Loucy (cell line): ENCODE measurements at regions not wholly inside any gene's neighbourhood (a gene's known extent, or its start where the extent isn't known, plus 50 kb on each side); places are given as distances from the start of the nearest gene placed in this dataset.

Experiments
- H2AFZ ChIP-seq: fragments of 200-600 bp; sonication (generic); 2 replicates; pipeline ENCODE4 v1.6.0; 2016; ENCODE audit warnings: antibody characterized with exemption, mild to moderate bottlenecking, low read length, moderate library complexity
- H3F3A ChIP-seq: fragments of 200-600 bp; 2 replicates; pipeline ENCODE4 v1.6.0; 2016; ENCODE audit warnings: antibody characterized with exemption, low read depth, mild to moderate bottlenecking
- H3K27me3 ChIP-seq: fragments of 200-600 bp; sonication (generic); 2 replicates; pipeline ENCODE4 v1.6.1; 2014; ENCODE audit warnings: low read length, mild to moderate bottlenecking; ENCODE audit not compliant: insufficient read depth, poor library complexity, severe bottlenecking
- H3K36me3 ChIP-seq: fragments of 200-600 bp; sonication (generic); 2 replicates; pipeline ENCODE4 v1.6.1; 2016; ENCODE audit warnings: low read length; ENCODE audit not compliant: insufficient read depth
- H3K4me1 ChIP-seq: fragments of 200-600 bp; sonication (generic); 2 replicates; pipeline ENCODE4 v1.5.1; 2014; ENCODE audit warnings: low read length, mild to moderate bottlenecking; ENCODE audit not compliant: insufficient read depth, poor library complexity, severe bottlenecking
- H3K4me2 ChIP-seq: fragments of 200-600 bp; sonication (generic); 2 replicates; pipeline ENCODE4 v1.6.0; 2014; ENCODE audit warnings: antibody characterized with exemption, low read length, low read depth, mild to moderate bottlenecking; ENCODE audit not compliant: poor library complexity, severe bottlenecking
- H3K4me3 ChIP-seq: fragments of 200-600 bp; sonication (generic); 2 replicates; pipeline ENCODE4 v1.5.1; 2014; ENCODE audit warnings: low read length, mild to moderate bottlenecking, mixed read lengths; ENCODE audit not compliant: poor library complexity, severe bottlenecking
- H3K79me2 ChIP-seq: fragments of 200-600 bp; sonication (generic); 2 replicates; pipeline ENCODE4 v1.6.1; 2014; ENCODE audit warnings: low read length; ENCODE audit not compliant: insufficient read depth
- H3K9ac ChIP-seq: fragments of 200-600 bp; sonication (generic); 2 replicates; pipeline ENCODE4 v1.6.0; 2014; ENCODE audit warnings: mild to moderate bottlenecking, low read depth, low read length, moderate library complexity; ENCODE audit not compliant: poor library complexity, severe bottlenecking
- H3K9me2 ChIP-seq: fragments of 200-600 bp; sonication (generic); replicated peaks from 2 replicates; pipeline ENCODE4 v1.6.1; 2016; ENCODE audit warnings: low read depth, low read length, mixed read lengths
- H3K9me3 ChIP-seq: fragments of 200-600 bp; sonication (generic); 2 replicates; pipeline ENCODE4 v1.6.1; 2014; ENCODE audit warnings: mild to moderate bottlenecking, antibody characterized with exemption, low read length, low read depth; ENCODE audit not compliant: insufficient read depth
- H4K20me1 ChIP-seq: fragments of 200-600 bp; sonication (generic); 2 replicates; pipeline ENCODE4 v1.6.0; 2014; ENCODE audit warnings: antibody characterized with exemption, low read length, mild to moderate bottlenecking; ENCODE audit not compliant: insufficient read depth, poor library complexity, severe bottlenecking
- EZH2phosphoT487 ChIP-seq: fragments of 200-600 bp; IDR thresholded peaks from 2 replicates; pipeline ENCODE4 v1.6.1; 2018; ENCODE audit warnings: antibody characterized with exemption, mild to moderate bottlenecking, moderate library complexity, borderline replicate concordance
- TF ChIP-seq, protein P1 (sequence below): fragments of 200-600 bp; sonication (generic); conservative IDR thresholded peaks from 2 replicates; pipeline ENCODE4 v1.5.1; 2014; ENCODE audit warnings: mild to moderate bottlenecking, antibody characterized with exemption, low read length

DNA sequence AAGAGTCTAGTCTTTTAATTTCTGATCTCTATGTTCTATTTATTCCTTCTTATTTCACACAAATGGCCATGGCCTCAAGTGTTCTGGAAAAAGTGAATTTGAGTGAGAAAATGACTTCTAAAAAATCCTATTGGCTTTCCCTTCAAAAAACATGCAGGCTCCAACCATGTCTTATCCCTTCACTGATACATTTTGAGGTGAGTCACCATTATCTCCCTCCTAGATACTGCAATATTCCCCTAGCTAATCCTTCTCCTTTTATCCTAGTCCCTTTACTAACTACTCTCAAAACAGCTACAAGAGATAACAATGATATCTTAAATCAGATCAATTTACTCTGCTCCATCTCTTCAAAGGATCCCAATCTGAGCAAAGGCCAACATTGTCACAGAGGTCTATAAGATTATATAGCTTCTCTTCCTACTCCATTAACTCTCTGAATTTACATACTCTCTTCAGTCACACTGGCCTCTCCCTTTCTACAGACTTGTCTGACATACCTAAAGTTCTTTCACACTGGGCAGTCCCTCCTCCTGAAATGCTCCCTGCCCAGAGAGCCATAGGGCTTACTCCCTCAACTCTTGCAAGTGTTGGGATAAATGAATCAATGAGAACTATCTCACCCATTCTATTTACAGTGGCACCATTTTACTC is 129.2 kb downstream of the TENT5A start:
- no peaks in the 10 kb centered on the region for H3K9me3 ChIP-seq
- no peak overlapping the region for H3K4me2 ChIP-seq
- H3K27me3 ChIP-seq, result no peaks in the 10 kb centered on the region
- H3K4me3 ChIP-seq, result no peak overlapping the region
- no peaks in the 10 kb centered on the region for H3K4me1 ChIP-seq
- no peaks in the 10 kb centered on the region for H3K36me3 ChIP-seq
- no peak overlapping the region for H2AFZ ChIP-seq
- H3K79me2 ChIP-seq, result no peaks in the 10 kb centered on the region
- no peak for TF ChIP-seq EZH2phosphoT487
- TF ChIP-seq, protein P1, sequence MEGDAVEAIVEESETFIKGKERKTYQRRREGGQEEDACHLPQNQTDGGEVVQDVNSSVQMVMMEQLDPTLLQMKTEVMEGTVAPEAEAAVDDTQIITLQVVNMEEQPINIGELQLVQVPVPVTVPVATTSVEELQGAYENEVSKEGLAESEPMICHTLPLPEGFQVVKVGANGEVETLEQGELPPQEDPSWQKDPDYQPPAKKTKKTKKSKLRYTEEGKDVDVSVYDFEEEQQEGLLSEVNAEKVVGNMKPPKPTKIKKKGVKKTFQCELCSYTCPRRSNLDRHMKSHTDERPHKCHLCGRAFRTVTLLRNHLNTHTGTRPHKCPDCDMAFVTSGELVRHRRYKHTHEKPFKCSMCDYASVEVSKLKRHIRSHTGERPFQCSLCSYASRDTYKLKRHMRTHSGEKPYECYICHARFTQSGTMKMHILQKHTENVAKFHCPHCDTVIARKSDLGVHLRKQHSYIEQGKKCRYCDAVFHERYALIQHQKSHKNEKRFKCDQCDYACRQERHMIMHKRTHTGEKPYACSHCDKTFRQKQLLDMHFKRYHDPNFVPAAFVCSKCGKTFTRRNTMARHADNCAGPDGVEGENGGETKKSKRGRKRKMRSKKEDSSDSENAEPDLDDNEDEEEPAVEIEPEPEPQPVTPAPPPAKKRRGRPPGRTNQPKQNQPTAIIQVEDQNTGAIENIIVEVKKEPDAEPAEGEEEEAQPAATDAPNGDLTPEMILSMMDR, result no peak
- no peaks in the 10 kb centered on the region for H3F3A ChIP-seq
- H3K9ac ChIP-seq, result no peak overlapping the region
- H4K20me1 ChIP-seq, result no peaks in the 10 kb centered on the region
- no peaks in the 10 kb centered on the region for H3K9me2 ChIP-seq

DNA sequence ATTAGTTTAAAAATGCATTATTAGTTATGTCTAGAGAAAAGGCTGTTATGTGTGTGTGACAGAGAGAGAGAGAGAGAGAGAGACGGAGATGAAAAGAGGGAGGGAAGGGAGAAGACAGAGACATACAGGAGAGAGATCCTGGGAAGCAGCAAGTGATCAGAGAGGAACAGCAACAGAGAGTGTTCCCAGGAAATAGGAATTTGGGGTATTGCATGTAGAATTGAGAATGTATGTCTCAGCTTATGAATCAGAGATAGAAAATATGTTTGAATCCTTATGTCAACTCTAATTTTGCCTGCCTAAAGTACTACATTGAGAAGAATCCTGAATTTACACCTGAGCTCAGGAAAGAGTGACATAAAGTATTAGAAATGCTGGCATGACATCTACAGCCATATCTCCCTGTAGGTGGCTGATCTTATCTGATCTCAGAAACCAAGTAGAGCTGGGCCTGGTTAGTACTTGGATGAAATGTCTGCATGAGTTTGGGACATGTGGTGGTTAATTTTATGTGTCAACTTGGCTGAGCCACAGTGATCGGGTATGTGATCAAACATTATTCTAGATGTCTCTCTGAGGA is 130.6 kb downstream of the TENT5A start:
- H3K4me2 ChIP-seq, result no peak overlapping the region
- no peaks in the 10 kb centered on the region for H3K27me3 ChIP-seq
- no peaks in the 10 kb centered on the region for H3K9me3 ChIP-seq
- no peaks in the 10 kb centered on the region for H3K36me3 ChIP-seq
- no peaks in the 10 kb centered on the region for H3K4me1 ChIP-seq
- H3F3A ChIP-seq, result no peaks in the 10 kb centered on the region
- H3K4me3 ChIP-seq, result no peak overlapping the region
- H3K9me2 ChIP-seq, result no peaks in the 10 kb centered on the region
- TF ChIP-seq, protein P1, result no peak
- TF ChIP-seq EZH2phosphoT487, result no peak
- H4K20me1 ChIP-seq, result no peaks in the 10 kb centered on the region
- no peak overlapping the region for H3K9ac ChIP-seq
- H2AFZ ChIP-seq, result no peak overlapping the region
- H3K79me2 ChIP-seq, result no peaks in the 10 kb centered on the region

DNA sequence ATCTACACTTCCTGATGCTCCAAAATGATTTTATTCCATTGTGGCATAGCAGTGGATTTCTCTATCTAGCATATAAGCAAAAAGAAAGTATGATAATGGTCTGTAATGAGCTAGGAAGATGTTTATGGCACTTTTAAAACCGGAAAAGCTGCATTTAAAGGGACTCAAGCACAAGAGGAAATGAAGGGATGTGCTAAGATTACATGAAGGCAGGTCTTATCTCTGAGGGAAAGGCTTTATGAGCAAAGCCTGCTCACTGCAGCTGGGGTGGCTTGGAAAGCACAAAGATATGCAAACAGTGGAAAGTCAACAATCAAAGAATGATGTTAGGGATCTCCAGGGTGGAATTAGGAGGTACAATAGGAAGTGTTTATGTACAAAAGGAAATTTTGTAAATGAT is 138.2 kb downstream of the TENT5A start:
- peak overlapping the region; percentile 62 for H3K4me3 ChIP-seq
- H3F3A ChIP-seq, result peaks cover 3% of the 10 kb centered on the region; the same call in 1 of the 2 replicates
- no peak for TF ChIP-seq EZH2phosphoT487
- TF ChIP-seq, protein P1, result no peak
- no peaks in the 10 kb centered on the region for H3K27me3 ChIP-seq
- H3K9ac ChIP-seq, result no peak overlapping the region
- no peaks in the 10 kb centered on the region for H3K9me2 ChIP-seq
- H3K9me3 ChIP-seq, result no peaks in the 10 kb centered on the region
- H4K20me1 ChIP-seq, result no peaks in the 10 kb centered on the region
- peak overlapping the region; percentile 88 for H3K4me2 ChIP-seq
- H3K36me3 ChIP-seq, result no peaks in the 10 kb centered on the region
- H2AFZ ChIP-seq, result no peak overlapping the region
- peaks cover 20% of the 10 kb centered on the region for H3K4me1 ChIP-seq
- no peaks in the 10 kb centered on the region for H3K79me2 ChIP-seq
